Loucy (cell line): ENCODE measurements at regions not wholly inside any gene's neighbourhood (a gene's known extent, or its start where the extent isn't known, plus 50 kb on each side); places are given as distances from the start of the nearest gene placed in this dataset.

Source experiments
- H2AFZ ChIP-seq: fragments of 200-600 bp; sonication (generic); 2 replicates; pipeline ENCODE4 v1.6.0; 2016; ENCODE audit warnings: antibody characterized with exemption, mild to moderate bottlenecking, low read length, moderate library complexity
- H3F3A ChIP-seq: fragments of 200-600 bp; 2 replicates; pipeline ENCODE4 v1.6.0; 2016; ENCODE audit warnings: antibody characterized with exemption, low read depth, mild to moderate bottlenecking
- H3K27me3 ChIP-seq: fragments of 200-600 bp; sonication (generic); 2 replicates; pipeline ENCODE4 v1.6.1; 2014; ENCODE audit warnings: low read length, mild to moderate bottlenecking; ENCODE audit not compliant: insufficient read depth, poor library complexity, severe bottlenecking
- H3K36me3 ChIP-seq: fragments of 200-600 bp; sonication (generic); 2 replicates; pipeline ENCODE4 v1.6.1; 2016; ENCODE audit warnings: low read length; ENCODE audit not compliant: insufficient read depth
- H3K4me1 ChIP-seq: fragments of 200-600 bp; sonication (generic); 2 replicates; pipeline ENCODE4 v1.5.1; 2014; ENCODE audit warnings: low read length, mild to moderate bottlenecking; ENCODE audit not compliant: insufficient read depth, poor library complexity, severe bottlenecking
- H3K4me2 ChIP-seq: fragments of 200-600 bp; sonication (generic); 2 replicates; pipeline ENCODE4 v1.6.0; 2014; ENCODE audit warnings: antibody characterized with exemption, low read length, low read depth, mild to moderate bottlenecking; ENCODE audit not compliant: poor library complexity, severe bottlenecking
- H3K4me3 ChIP-seq: fragments of 200-600 bp; sonication (generic); 2 replicates; pipeline ENCODE4 v1.5.1; 2014; ENCODE audit warnings: low read length, mild to moderate bottlenecking, mixed read lengths; ENCODE audit not compliant: poor library complexity, severe bottlenecking
- H3K79me2 ChIP-seq: fragments of 200-600 bp; sonication (generic); 2 replicates; pipeline ENCODE4 v1.6.1; 2014; ENCODE audit warnings: low read length; ENCODE audit not compliant: insufficient read depth
- H3K9ac ChIP-seq: fragments of 200-600 bp; sonication (generic); 2 replicates; pipeline ENCODE4 v1.6.0; 2014; ENCODE audit warnings: mild to moderate bottlenecking, low read depth, low read length, moderate library complexity; ENCODE audit not compliant: poor library complexity, severe bottlenecking
- H3K9me2 ChIP-seq: fragments of 200-600 bp; sonication (generic); replicated peaks from 2 replicates; pipeline ENCODE4 v1.6.1; 2016; ENCODE audit warnings: low read depth, low read length, mixed read lengths
- H3K9me3 ChIP-seq: fragments of 200-600 bp; sonication (generic); 2 replicates; pipeline ENCODE4 v1.6.1; 2014; ENCODE audit warnings: mild to moderate bottlenecking, antibody characterized with exemption, low read length, low read depth; ENCODE audit not compliant: insufficient read depth
- H4K20me1 ChIP-seq: fragments of 200-600 bp; sonication (generic); 2 replicates; pipeline ENCODE4 v1.6.0; 2014; ENCODE audit warnings: antibody characterized with exemption, low read length, mild to moderate bottlenecking; ENCODE audit not compliant: insufficient read depth, poor library complexity, severe bottlenecking
- EZH2phosphoT487 ChIP-seq: fragments of 200-600 bp; IDR thresholded peaks from 2 replicates; pipeline ENCODE4 v1.6.1; 2018; ENCODE audit warnings: antibody characterized with exemption, mild to moderate bottlenecking, moderate library complexity, borderline replicate concordance
- TF ChIP-seq, protein P1 (sequence below): fragments of 200-600 bp; sonication (generic); conservative IDR thresholded peaks from 2 replicates; pipeline ENCODE4 v1.5.1; 2014; ENCODE audit warnings: mild to moderate bottlenecking, antibody characterized with exemption, low read length

DNA sequence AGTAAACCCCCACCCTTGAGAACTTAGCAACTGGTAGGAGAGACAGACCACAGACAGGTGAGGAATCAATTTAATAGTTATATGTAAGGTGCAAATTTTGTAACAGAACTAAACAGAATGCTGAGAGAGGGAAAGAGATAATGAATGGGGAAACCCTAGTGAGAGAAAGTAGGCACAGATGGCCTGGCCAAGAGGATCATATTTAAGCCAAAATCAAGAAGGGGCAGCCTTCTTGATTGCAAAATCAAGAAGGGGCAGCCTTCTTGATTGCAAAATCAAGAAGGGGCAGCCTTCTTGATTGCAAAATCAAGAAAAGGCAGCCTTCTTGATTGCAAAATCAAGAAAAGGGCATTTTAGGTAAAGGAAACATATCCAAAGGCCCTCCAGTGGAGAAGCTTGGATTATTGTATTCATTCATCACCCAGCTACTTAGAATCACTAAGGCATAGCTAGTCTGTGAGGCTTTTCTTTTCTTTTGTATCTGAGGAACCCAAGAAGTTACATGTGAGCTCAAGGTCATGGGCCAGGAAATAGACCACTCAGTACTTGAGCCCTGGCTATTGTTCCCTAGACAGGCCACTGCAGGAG, 190.6 kb downstream of the CYLD start:
- Histone ChIP-seq H3F3A (no peaks in the 10 kb centered on the region), H3K4me1 (no peaks in the 10 kb centered on the region)

DNA sequence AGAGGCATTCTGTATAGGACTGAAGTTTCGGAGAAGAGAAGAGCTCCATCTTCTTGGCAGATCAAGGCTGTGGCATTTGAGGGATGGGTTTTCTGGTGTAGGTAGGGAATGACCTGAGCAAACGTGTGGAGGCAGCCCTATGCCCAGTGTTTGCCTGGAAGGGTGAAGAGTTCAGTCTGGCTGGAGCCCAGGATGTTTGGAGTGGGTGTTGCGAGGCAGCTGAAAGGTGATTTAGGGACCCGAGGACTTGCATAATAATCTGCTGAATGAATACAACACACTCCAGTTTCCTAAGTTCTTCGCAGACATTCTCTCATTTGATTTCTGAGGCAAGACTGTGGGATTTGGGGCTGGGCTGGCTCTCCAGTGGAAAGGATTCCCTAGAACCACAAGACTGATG, 186.2 kb downstream of the CYLD start:
- Histone ChIP-seq H3K9me3 (no peaks in the 10 kb centered on the region), H2AFZ (no peak overlapping the region), H3K9ac (no peak overlapping the region), H3K9me2 (no peaks in the 10 kb centered on the region), H3K4me3 (no peak overlapping the region), H3K27me3 (no peaks in the 10 kb centered on the region), H3K4me1 (no peaks in the 10 kb centered on the region), H3K36me3 (no peaks in the 10 kb centered on the region), H4K20me1 (no peaks in the 10 kb centered on the region), H3K79me2 (no peaks in the 10 kb centered on the region), H3K4me2 (no peak overlapping the region), H3F3A (no peaks in the 10 kb centered on the region)
- TF ChIP-seq, protein P1, sequence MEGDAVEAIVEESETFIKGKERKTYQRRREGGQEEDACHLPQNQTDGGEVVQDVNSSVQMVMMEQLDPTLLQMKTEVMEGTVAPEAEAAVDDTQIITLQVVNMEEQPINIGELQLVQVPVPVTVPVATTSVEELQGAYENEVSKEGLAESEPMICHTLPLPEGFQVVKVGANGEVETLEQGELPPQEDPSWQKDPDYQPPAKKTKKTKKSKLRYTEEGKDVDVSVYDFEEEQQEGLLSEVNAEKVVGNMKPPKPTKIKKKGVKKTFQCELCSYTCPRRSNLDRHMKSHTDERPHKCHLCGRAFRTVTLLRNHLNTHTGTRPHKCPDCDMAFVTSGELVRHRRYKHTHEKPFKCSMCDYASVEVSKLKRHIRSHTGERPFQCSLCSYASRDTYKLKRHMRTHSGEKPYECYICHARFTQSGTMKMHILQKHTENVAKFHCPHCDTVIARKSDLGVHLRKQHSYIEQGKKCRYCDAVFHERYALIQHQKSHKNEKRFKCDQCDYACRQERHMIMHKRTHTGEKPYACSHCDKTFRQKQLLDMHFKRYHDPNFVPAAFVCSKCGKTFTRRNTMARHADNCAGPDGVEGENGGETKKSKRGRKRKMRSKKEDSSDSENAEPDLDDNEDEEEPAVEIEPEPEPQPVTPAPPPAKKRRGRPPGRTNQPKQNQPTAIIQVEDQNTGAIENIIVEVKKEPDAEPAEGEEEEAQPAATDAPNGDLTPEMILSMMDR: no peak
- no peak for TF ChIP-seq EZH2phosphoT487

More for the DNA sequence above, 190.6 kb downstream of the CYLD start:
- Histone ChIP-seq H3K27me3 (no peaks in the 10 kb centered on the region), H3K9ac (no peak overlapping the region), H2AFZ (no peak overlapping the region), H4K20me1 (no peaks in the 10 kb centered on the region), H3K9me3 (no peaks in the 10 kb centered on the region; the same call in 1 of the 2 replicates), H3K4me2 (no peak overlapping the region), H3K79me2 (no peaks in the 10 kb centered on the region), H3K9me2 (no peaks in the 10 kb centered on the region), H3K36me3 (no peaks in the 10 kb centered on the region), H3K4me3 (no peak overlapping the region)
- TF ChIP-seq, protein P1: no peak
- TF ChIP-seq EZH2phosphoT487: no peak

DNA sequence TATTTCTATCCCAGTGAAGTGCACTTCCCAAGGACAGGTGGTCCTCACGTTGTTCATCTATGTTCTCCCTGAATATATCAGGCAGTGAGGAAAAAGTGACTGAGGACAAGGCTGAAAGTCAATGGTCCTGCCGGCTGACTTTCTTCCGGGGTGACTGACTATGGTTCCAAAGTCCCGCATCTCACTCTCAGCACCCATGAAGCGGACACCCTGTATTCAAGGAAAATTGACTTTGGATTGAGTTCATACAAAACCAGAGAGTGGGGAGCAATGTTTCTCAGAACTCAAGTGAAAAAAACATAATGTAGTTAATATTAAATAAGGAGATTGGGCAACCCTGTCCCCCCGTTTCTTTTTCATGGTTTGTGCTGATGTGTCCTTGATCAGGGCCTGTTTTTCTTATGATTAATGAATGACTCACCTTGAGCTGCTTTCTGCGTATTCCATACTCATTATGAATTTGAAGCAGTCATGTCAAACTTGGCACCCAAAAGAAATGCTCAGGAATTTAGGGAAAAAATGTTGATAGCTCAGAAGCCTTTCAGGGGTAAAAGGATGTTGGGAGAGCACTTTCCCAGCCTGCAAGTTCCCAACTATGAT, 184.0 kb downstream of the CYLD start:
- no peaks in the 10 kb centered on the region for H3K9me2 ChIP-seq
- no peaks in the 10 kb centered on the region for H3K79me2 ChIP-seq
- H3K9me3 ChIP-seq: no peaks in the 10 kb centered on the region; the same call in 1 of the 2 replicates
- H3K4me3 ChIP-seq: no peak overlapping the region
- no peaks in the 10 kb centered on the region for H3K27me3 ChIP-seq
- H4K20me1 ChIP-seq: no peaks in the 10 kb centered on the region
- H2AFZ ChIP-seq: no peak overlapping the region
- H3K4me1 ChIP-seq: no peaks in the 10 kb centered on the region
- no peak overlapping the region for H3K9ac ChIP-seq
- H3K36me3 ChIP-seq: no peaks in the 10 kb centered on the region
- no peak overlapping the region for H3K4me2 ChIP-seq
- no peak for TF ChIP-seq EZH2phosphoT487
- TF ChIP-seq, protein P1: no peak
- no peaks in the 10 kb centered on the region for H3F3A ChIP-seq
